T-cell (primary cell): ENCODE measurements at regions not wholly inside any gene's neighbourhood (a gene's known extent, or its start where the extent isn't known, plus 50 kb on each side); places are given as distances from the start of the nearest gene placed in this dataset.

Experiments used
- ATAC-seq, 4 experiments: fragments of 200-7000 bp in 3 of 4; fragments of 150-1000 bp in 1 of 4; cut with Tn5 transposase; replicated peaks in 1 of 4; 1 replicate in 3 of 4; 2 replicates in 1 of 4; pipeline ENCODE4 v1.10.0; 2021; ENCODE audit warnings: moderate library complexity in 3 of 4, mild to moderate bottlenecking in 2 of 4, moderate number of reproducible peaks in 1 of 4
- CTCF ChIA-PET, 2 donors: fragments of 300-600 bp; sonication (Branson Sonifier 250); formaldehyde crosslinking; loops; one replicate each; lab custom pipeline; 2022; ENCODE audit warnings: antibody characterized with exemption in 2 of 2; lab: Charles Lee
- POLR2A ChIA-PET, 2 donors: fragments of 300-600 bp; sonication (Branson Sonifier 250); formaldehyde crosslinking; loops; one replicate each; lab custom pipeline; 2022; ENCODE audit warnings: antibody characterized with exemption in 2 of 2; lab: Charles Lee
- DNase-seq, 35 experiments: peaks; one replicate each; pipeline versions ENCODE4 v3.0.0 to v3.0.0-alpha.2; 2013 to 2023
- H3K27ac ChIP-seq: one replicate; pipeline ENCODE4 v1.5.1; 2013; ENCODE audit warnings: low read length
- H3K27me3 ChIP-seq, 2 experiments: replicated peaks in 1 of 2; 1 replicate in 1 of 2; 2 replicates in 1 of 2; pipeline versions ENCODE4 v1.6.1 to v1.7.0; 2013; ENCODE audit warnings: low read length in 1 of 2, mixed read lengths in 1 of 2; ENCODE audit not compliant: control insufficient read depth in 2 of 2, insufficient read depth in 2 of 2; ENCODE audit errors: extremely low read depth in 1 of 2
- H3K36me3 ChIP-seq, 2 donors: 1 replicate in 1 of 2; 2 replicates in 1 of 2; pipeline versions ENCODE4 v1.6.1 to v1.7.0; 2013; ENCODE audit warnings: low read length in 1 of 2; ENCODE audit not compliant: control insufficient read depth in 2 of 2, insufficient read depth in 1 of 2; ENCODE audit errors: extremely low read depth in 1 of 2
- H3K4me1 ChIP-seq, 2 experiments: 1 replicate in 1 of 2; 2 replicates in 1 of 2; pipeline versions ENCODE4 v1.6.1 to v1.7.0; 2013; ENCODE audit warnings: low read length in 2 of 2, mixed read lengths in 1 of 2; ENCODE audit not compliant: insufficient read depth in 2 of 2, control insufficient read depth in 1 of 2; ENCODE audit errors: extremely low read depth in 1 of 2
- H3K4me3 ChIP-seq, 2 donors: 1 replicate in 1 of 2; 2 replicates in 1 of 2; pipeline versions ENCODE4 v1.5.1 to v1.7.0; 2013; ENCODE audit warnings: mild to moderate bottlenecking in 2 of 2, low read length in 1 of 2, moderate library complexity in 1 of 2; ENCODE audit not compliant: control insufficient read depth in 1 of 2; ENCODE audit errors: extremely low read depth in 1 of 2
- H3K9me3 ChIP-seq: 2 replicates; pipeline ENCODE4 v1.7.0; 2013
- H3K27ac Mint-ChIP-seq, 2 donors: one replicate each; pipeline ENCODE4 v1.8.0; 2020 to 2021; ENCODE audit warnings: mild to moderate bottlenecking in 2 of 2, mixed read lengths in 2 of 2
- H3K27me3 Mint-ChIP-seq, 2 donors: one replicate each; pipeline ENCODE4 v1.8.0; 2021 to 2022; ENCODE audit warnings: mixed read lengths in 2 of 2
- H3K36me3 Mint-ChIP-seq: one replicate; pipeline ENCODE4 v1.8.0; 2021; ENCODE audit warnings: mixed read lengths
- H3K4me1 Mint-ChIP-seq, 3 donors: one replicate each; pipeline ENCODE4 v1.8.0; 2020 to 2022; ENCODE audit warnings: mixed read lengths in 3 of 3, mild to moderate bottlenecking in 1 of 3
- H3K4me3 Mint-ChIP-seq, 3 donors: one replicate each; pipeline ENCODE4 v1.8.0; 2020 to 2022; ENCODE audit warnings: mild to moderate bottlenecking in 3 of 3, mixed read lengths in 3 of 3, moderate library complexity in 3 of 3
- H3K9me3 Mint-ChIP-seq, 3 donors: one replicate each; pipeline ENCODE4 v1.8.0; 2020 to 2022; ENCODE audit warnings: mixed read lengths in 3 of 3
- WGBS: methylation state at CpG from one replicate; pipeline ENCODE4 v1.1.5; 2013; ENCODE audit warnings: missing lambda C conversion rate; ENCODE audit not compliant: insufficient coverage; 5-methylcytosine and 5-hydroxymethylcytosine counted together

GRCh38 chr15:92714077-92714476 is 58.5 kb upstream of the FAM174B start:
- Histone ChIP-seq H3K27me3 (peaks cover 0 to 29% of the 10 kb centered on the region in 2 experiments), H3K36me3 (no peaks in the 10 kb centered on the region), H3K4me1 (peaks cover 0 to 9% of the 10 kb centered on the region in 2 experiments), H3K4me3 (peak overlapping the region; percentile 50 to 72), H3K9me3 (no peaks in the 10 kb centered on the region), H3K27ac (no peak overlapping the region)
- Mint-ChIP-seq H3K4me3 (peak overlapping the region; percentile 55 to 83 (median 70)), H3K4me1 (peaks cover 11 to 14% (median 12%) of the 10 kb centered on the region in 3 donors), H3K27ac (no peak overlapping the region), H3K36me3 (no peaks in the 10 kb centered on the region), H3K27me3 (peaks cover 10 to 27% of the 10 kb centered on the region in 2 donors), H3K9me3 (no peaks in the 10 kb centered on the region)
- ChIA-PET POLR2A (no interaction called here), CTCF (interaction anchor here (0.6 to 1.1 kb wide), 7 partner anchors 83 to 1195 kb away, joined by 3 to 13 read pairs (median 3); no protein-coding TSS in a partner anchor)
- DNase-seq (peak in 1 of 35 experiments; percentile 9), ATAC-seq (peak in 3 of 4 experiments; percentile 17 to 37 (median 22))
- 24% methylated on average over 10 of the region's 16 CpGs for WGBS

DNA sequence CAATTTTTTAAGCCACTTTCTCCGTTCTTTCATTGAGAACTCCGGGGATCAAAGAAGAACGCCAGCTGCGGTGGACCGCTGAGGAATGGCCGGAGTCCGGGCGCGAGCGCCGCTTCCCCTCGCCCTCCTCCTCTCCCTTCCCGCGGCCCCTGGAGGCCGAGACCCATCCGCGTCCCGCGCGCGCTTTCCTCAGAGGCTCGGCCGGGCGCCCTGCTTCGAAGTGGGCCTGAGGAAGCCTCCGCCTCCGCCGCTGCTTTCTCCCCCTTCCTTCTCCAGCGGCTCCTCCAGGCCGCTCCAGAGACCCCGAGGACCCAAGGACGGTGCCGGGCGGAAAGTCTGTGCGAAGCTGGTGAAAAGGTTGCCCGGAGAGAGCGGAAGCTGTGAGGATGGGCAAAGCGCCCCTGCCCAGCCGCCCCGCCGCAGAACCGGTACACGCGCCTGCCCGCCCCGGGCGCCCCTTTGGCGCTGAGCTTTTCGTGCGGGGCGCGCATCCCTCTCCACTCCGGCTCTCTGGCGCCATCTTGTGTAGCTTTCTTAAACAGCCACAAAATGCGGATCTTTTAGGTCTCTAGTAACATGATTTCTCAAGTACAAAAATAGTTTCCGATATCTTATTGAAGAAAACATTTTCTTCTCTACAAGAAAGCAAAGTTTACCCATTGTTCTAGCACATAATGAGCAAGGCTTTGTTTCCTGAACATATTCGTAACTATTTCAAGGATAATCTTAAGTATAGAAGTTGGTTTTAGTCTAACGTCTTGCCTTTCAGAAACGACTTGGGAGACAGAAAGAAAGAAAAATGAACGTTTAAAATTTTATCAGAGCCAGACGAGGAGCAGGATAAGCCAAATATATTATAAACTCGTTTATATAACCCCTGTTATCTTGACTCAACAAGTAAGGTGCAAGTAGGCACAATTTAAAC is 59.2 kb upstream of the FAM174B start:
- CTCF ChIA-PET: interaction anchor here (0.6 to 1.1 kb wide), 8 partner anchors 83 to 1195 kb away, joined by 3 to 13 read pairs (median 3); no protein-coding TSS in a partner anchor
- Histone ChIP-seq H3K27ac (no peak overlapping the region), H3K27me3 (peaks cover 0 to 32% of the 10 kb centered on the region in 2 experiments), H3K4me1 (peaks cover 0 to 9% of the 10 kb centered on the region in 2 experiments), H3K9me3 (no peaks in the 10 kb centered on the region), H3K36me3 (no peaks in the 10 kb centered on the region), H3K4me3 (peak overlapping the region; percentile 50 to 72)
- H3K4me1 Mint-ChIP-seq: peaks cover 5 to 10% (median 8%) of the 10 kb centered on the region in 3 donors
- ATAC-seq (peak; percentile 86 to 93 (median 90)), DNase-seq (peak; percentile 38 to 85 (median 65))
- under 1% methylated on average over 46 of the region's 62 CpGs for WGBS
- POLR2A ChIA-PET: interaction anchor here in 1 of 2 donors (0.6 kb wide), 1 partner anchor 1235 kb away, joined by 3 read pairs; no protein-coding TSS in a partner anchor
- peaks cover 10 to 29% of the 10 kb centered on the region in 2 donors for H3K27me3 Mint-ChIP-seq
- H3K4me3 Mint-ChIP-seq: peak overlapping the region; percentile 55 to 83 (median 70)
- H3K27ac Mint-ChIP-seq: no peak overlapping the region
- H3K9me3 Mint-ChIP-seq: no peaks in the 10 kb centered on the region
- no peaks in the 10 kb centered on the region for H3K36me3 Mint-ChIP-seq

DNA sequence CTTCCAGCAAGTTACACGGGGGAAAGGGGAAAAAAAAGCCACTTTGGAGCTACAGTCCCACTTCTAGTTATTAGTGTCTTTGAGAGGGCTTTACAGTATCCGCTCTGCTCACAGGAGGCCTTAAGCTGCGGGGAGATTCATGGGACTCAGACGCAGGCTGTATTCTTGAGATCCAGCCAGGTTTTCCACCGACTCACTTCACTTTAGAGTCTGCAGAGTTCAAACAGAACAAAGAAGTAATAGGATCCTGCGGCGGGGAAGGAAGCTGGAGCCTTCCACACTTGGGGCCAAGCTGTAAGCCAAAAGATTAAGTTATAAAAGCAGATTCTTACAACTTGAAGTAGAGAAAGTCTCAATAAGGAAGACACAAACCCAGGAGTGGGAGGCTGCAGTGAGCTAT is 60.2 kb upstream of the FAM174B start:
- ChIA-PET CTCF (interaction anchor here in 1 of 2 donors (0.5 kb wide), 1 partner anchor 86 kb away, joined by 3 read pairs; no protein-coding TSS in a partner anchor), POLR2A (no interaction called here)
- WGBS: 90% methylated on average over 5 of the region's 7 CpGs
- DNase-seq (no peak), ATAC-seq (no peak)
- Histone ChIP-seq H3K36me3 (no peaks in the 10 kb centered on the region), H3K27ac (no peak overlapping the region), H3K4me3 (no peak overlapping the region), H3K4me1 (peaks cover 0 to 9% of the 10 kb centered on the region in 2 experiments), H3K27me3 (peaks cover 0 to 32% of the 10 kb centered on the region in 2 experiments), H3K9me3 (no peaks in the 10 kb centered on the region)
- Mint-ChIP-seq H3K4me1 (peaks cover 8 to 12% (median 9%) of the 10 kb centered on the region in 3 donors), H3K9me3 (no peaks in the 10 kb centered on the region), H3K27ac (no peak overlapping the region), H3K27me3 (peaks cover 10 to 34% of the 10 kb centered on the region in 2 donors), H3K36me3 (no peaks in the 10 kb centered on the region), H3K4me3 (no peak overlapping the region)

DNA sequence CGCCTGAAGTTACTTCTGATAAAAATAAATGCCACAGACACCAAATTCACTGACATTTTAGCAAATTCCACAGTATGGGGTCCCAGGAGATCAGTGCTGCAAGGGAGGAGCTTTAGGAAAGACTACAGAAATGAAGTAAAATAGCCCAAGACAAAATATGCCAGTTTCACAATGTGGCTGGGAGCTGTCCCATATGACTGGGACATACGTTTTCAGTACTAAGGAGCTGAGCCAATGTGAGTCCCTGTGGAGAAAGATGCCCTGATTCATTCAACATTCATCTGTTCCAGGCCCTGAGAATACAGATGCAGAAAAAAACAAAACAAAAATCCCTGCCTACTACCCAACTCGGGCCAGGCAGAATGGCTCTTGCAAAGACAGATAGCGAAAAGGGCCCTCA is 63.4 kb upstream of the FAM174B start:
- Histone ChIP-seq H3K27me3 (peaks cover 0 to 31% of the 10 kb centered on the region in 2 experiments), H3K36me3 (no peaks in the 10 kb centered on the region), H3K4me3 (no peak overlapping the region), H3K4me1 (peaks cover under 1 to 10% of the 10 kb centered on the region in 2 experiments), H3K9me3 (no peaks in the 10 kb centered on the region), H3K27ac (no peak overlapping the region)
- no peak for DNase-seq
- H3K27me3 Mint-ChIP-seq: peaks cover 8 to 36% of the 10 kb centered on the region in 2 donors
- no peak for ATAC-seq
- H3K4me1 Mint-ChIP-seq: peaks cover 13 to 14% (median 13%) of the 10 kb centered on the region in 3 donors
- H3K27ac Mint-ChIP-seq: no peak overlapping the region
- ChIA-PET POLR2A (no interaction called here), CTCF (no interaction called here)
- 50% methylated on average over 2 of the region's 4 CpGs for WGBS
- H3K36me3 Mint-ChIP-seq: peaks cover 3% of the 10 kb centered on the region
- H3K9me3 Mint-ChIP-seq: peaks cover 0 to 6% (median 0%) of the 10 kb centered on the region in 3 donors
- no peak overlapping the region for H3K4me3 Mint-ChIP-seq

DNA sequence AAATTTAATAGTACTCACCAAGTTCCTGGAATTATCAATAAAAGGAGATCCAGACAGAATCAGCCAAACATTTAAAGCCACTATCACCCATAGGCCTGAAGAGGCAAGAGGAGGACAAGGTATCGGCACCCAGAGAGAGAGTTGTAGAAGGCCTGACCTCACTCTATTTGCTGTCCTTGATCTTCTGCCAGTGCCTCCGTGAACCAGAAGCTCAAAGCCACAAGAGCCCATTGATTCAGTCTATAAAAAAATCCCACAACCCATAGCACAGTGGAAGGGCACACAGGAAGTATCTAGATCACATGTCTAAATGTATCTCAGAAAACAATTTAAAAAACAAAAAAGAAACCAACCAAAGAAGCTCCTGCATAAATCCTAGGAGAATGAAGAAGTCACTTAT is 68.6 kb upstream of the FAM174B start:
- WGBS: no CpG with 5 or more reads among the region's 2 CpGs
- Histone ChIP-seq H3K27ac (no peak overlapping the region), H3K9me3 (no peaks in the 10 kb centered on the region), H3K27me3 (peaks cover 0 to 3% of the 10 kb centered on the region in 2 experiments), H3K36me3 (no peaks in the 10 kb centered on the region), H3K4me1 (peaks cover 2 to 3% of the 10 kb centered on the region in 2 experiments), H3K4me3 (no peak overlapping the region)
- peaks cover 3% of the 10 kb centered on the region for H3K36me3 Mint-ChIP-seq
- POLR2A ChIA-PET: no interaction called here
- ATAC-seq (peak; percentile 54 to 89 (median 64)), DNase-seq (peak in 11 of 35 experiments; percentile 2 to 48 (median 16))
- peaks cover 0 to 8% of the 10 kb centered on the region in 2 donors for H3K27me3 Mint-ChIP-seq
- H3K4me3 Mint-ChIP-seq: no peak overlapping the region
- peaks cover 9 to 13% (median 10%) of the 10 kb centered on the region in 3 donors for H3K4me1 Mint-ChIP-seq
- CTCF ChIA-PET: no interaction called here
- peaks cover 0 to 6% (median 0%) of the 10 kb centered on the region in 3 donors for H3K9me3 Mint-ChIP-seq
- H3K27ac Mint-ChIP-seq: peak overlapping the region; percentile 7 to 69

DNA sequence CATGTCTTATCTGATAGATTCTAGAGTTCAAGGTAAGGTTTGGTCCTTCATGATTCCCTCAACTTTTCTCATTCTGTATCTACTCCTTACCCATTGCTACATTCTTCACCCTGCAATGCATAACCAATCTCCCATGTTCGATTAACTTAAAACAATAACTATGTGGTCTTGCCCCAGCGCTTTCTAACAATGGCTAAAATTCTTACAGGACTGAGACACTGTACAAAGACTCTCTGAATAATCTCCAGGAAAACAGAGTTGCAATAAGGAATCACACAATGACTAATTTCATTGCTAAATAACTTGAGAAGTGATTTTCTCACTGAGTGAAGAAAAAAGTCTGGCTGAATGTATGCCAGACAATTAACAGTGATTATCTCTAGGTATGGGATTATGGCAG is 69.6 kb upstream of the FAM174B start:
- Mint-ChIP-seq H3K9me3 (peaks cover 0 to 6% (median 0%) of the 10 kb centered on the region in 3 donors), H3K27ac (no peak overlapping the region), H3K4me3 (no peak overlapping the region), H3K4me1 (peaks cover 9 to 13% (median 10%) of the 10 kb centered on the region in 3 donors), H3K27me3 (peaks cover 0 to 7% of the 10 kb centered on the region in 2 donors), H3K36me3 (peaks cover 3% of the 10 kb centered on the region)
- Histone ChIP-seq H3K27me3 (no peaks in the 10 kb centered on the region), H3K27ac (no peak overlapping the region), H3K4me3 (no peak overlapping the region), H3K9me3 (no peaks in the 10 kb centered on the region), H3K36me3 (no peaks in the 10 kb centered on the region), H3K4me1 (peaks cover 2 to 3% of the 10 kb centered on the region in 2 experiments)
- ChIA-PET POLR2A (no interaction called here), CTCF (no interaction called here)
- DNase-seq (no peak), ATAC-seq (no peak)
- WGBS: no CpG with 5 or more reads among the region's 2 CpGs
